HCT116 (cell line): ENCODE measurements at regions not wholly inside any gene's neighbourhood (a gene's known extent, or its start where the extent isn't known, plus 50 kb on each side); places are given as distances from the start of the nearest gene placed in this dataset.

Experiments
- CBX3 ChIP-seq: IDR thresholded peaks from 2 replicates; pipeline ENCODE4 v1.6.1; 2012; ENCODE audit warnings: low read depth
- EZH2 ChIP-seq: fragments of 200-600 bp; sonication (generic); IDR thresholded peaks from 2 replicates; pipeline ENCODE4 v1.6.1; 2017; ENCODE audit warnings: antibody characterized with exemption, mixed run types
- EZH2phosphoT487 ChIP-seq: fragments of 200-600 bp; IDR thresholded peaks from 2 replicates; pipeline ENCODE4 v1.6.1; 2018; ENCODE audit warnings: antibody characterized with exemption, borderline replicate concordance
- JUND ChIP-seq: IDR thresholded peaks from 2 replicates; pipeline ENCODE4 v1.6.1; 2012
- POLR2A ChIP-seq: IDR thresholded peaks from 2 replicates; pipeline ENCODE4 v1.7.0; 2011; ENCODE audit warnings: borderline replicate concordance; ENCODE audit not compliant: insufficient read depth, insufficient read length; ENCODE audit errors: extremely low read depth
- POLR2AphosphoS5 ChIP-seq: IDR thresholded peaks from 2 replicates; pipeline ENCODE4 v1.6.1; 2011; ENCODE audit warnings: mild to moderate bottlenecking, low read depth, low read length, moderate library complexity
- SP1 ChIP-seq: IDR thresholded peaks from 2 replicates; pipeline ENCODE4 v1.6.1; 2012; ENCODE audit warnings: low read depth
- YY1 ChIP-seq: IDR thresholded peaks from 2 replicates; pipeline ENCODE4 v1.6.1; 2011; ENCODE audit warnings: low read length, low read depth, moderate library complexity, mild to moderate bottlenecking; ENCODE audit not compliant: insufficient replicate concordance; ENCODE audit errors: extremely low read depth
- TF ChIP-seq, protein P1 (sequence below): IDR thresholded peaks from 2 replicates; pipeline ENCODE4 v1.6.1; 2012; ENCODE audit warnings: low read depth
- TF ChIP-seq, protein P2 (sequence below), 3 experiments: fragments of 200-600 bp in 1 of 3; sonication (generic) in 1 of 3; IDR thresholded peaks in 2 of 3; conservative IDR thresholded peaks in 1 of 3; 2 replicates each; pipeline ENCODE4 v1.5.1; 2012 to 2017; ENCODE audit warnings: low read depth in 2 of 3, low read length in 2 of 3, antibody characterized with exemption in 1 of 3, borderline replicate concordance in 1 of 3, control low read depth in 1 of 3, mild to moderate bottlenecking in 1 of 3, mixed read lengths in 1 of 3, mixed run types in 1 of 3, moderate library complexity in 1 of 3; ENCODE audit not compliant: insufficient read depth in 1 of 3
- TF ChIP-seq, protein P3 (sequence below): IDR thresholded peaks from 2 replicates; pipeline ENCODE4 v1.6.1; 2011; ENCODE audit warnings: mild to moderate bottlenecking, low read length, moderate library complexity; ENCODE audit not compliant: insufficient replicate concordance; ENCODE audit errors: extremely low read depth

DNA sequence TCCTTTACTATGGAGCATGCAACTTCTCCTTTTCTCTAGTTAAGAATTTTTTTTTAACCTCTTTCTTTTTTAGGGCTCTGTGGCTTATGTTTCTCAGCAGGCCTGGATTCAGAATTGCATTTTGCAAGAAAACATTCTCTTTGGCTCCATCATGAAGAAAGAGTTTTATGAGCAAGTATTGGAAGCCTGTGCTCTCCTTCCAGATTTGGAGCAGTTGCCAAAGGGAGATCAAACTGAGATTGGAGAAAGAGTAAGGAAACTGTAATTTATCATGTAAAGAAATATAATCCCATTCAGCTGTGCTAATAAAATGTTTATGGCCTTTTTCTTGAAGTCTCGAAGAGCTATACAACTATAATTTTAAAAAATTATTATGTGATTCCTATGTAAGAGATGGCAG, 70.1 kb downstream of the HSPA13 start:
- TF ChIP-seq POLR2A (no peak), JUND (no peak), POLR2AphosphoS5 (no peak), SP1 (no peak), EZH2 (no peak), EZH2phosphoT487 (no peak), YY1 (no peak), CBX3 (no peak)
- TF ChIP-seq, protein P1, sequence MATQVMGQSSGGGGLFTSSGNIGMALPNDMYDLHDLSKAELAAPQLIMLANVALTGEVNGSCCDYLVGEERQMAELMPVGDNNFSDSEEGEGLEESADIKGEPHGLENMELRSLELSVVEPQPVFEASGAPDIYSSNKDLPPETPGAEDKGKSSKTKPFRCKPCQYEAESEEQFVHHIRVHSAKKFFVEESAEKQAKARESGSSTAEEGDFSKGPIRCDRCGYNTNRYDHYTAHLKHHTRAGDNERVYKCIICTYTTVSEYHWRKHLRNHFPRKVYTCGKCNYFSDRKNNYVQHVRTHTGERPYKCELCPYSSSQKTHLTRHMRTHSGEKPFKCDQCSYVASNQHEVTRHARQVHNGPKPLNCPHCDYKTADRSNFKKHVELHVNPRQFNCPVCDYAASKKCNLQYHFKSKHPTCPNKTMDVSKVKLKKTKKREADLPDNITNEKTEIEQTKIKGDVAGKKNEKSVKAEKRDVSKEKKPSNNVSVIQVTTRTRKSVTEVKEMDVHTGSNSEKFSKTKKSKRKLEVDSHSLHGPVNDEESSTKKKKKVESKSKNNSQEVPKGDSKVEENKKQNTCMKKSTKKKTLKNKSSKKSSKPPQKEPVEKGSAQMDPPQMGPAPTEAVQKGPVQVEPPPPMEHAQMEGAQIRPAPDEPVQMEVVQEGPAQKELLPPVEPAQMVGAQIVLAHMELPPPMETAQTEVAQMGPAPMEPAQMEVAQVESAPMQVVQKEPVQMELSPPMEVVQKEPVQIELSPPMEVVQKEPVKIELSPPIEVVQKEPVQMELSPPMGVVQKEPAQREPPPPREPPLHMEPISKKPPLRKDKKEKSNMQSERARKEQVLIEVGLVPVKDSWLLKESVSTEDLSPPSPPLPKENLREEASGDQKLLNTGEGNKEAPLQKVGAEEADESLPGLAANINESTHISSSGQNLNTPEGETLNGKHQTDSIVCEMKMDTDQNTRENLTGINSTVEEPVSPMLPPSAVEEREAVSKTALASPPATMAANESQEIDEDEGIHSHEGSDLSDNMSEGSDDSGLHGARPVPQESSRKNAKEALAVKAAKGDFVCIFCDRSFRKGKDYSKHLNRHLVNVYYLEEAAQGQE: no peak
- TF ChIP-seq, protein P2, sequence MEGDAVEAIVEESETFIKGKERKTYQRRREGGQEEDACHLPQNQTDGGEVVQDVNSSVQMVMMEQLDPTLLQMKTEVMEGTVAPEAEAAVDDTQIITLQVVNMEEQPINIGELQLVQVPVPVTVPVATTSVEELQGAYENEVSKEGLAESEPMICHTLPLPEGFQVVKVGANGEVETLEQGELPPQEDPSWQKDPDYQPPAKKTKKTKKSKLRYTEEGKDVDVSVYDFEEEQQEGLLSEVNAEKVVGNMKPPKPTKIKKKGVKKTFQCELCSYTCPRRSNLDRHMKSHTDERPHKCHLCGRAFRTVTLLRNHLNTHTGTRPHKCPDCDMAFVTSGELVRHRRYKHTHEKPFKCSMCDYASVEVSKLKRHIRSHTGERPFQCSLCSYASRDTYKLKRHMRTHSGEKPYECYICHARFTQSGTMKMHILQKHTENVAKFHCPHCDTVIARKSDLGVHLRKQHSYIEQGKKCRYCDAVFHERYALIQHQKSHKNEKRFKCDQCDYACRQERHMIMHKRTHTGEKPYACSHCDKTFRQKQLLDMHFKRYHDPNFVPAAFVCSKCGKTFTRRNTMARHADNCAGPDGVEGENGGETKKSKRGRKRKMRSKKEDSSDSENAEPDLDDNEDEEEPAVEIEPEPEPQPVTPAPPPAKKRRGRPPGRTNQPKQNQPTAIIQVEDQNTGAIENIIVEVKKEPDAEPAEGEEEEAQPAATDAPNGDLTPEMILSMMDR (IDR thresholded peaks at IDR 0.05 in 2 of 3, conservative IDR thresholded peaks at IDR 0.05 in 1 of 3; ENCODE audit: borderline replicate concordance in 1 of 3, insufficient read depth in 1 of 3, low read depth in 2 of 3, low read length in 2 of 3): no peak
- TF ChIP-seq, protein P3, sequence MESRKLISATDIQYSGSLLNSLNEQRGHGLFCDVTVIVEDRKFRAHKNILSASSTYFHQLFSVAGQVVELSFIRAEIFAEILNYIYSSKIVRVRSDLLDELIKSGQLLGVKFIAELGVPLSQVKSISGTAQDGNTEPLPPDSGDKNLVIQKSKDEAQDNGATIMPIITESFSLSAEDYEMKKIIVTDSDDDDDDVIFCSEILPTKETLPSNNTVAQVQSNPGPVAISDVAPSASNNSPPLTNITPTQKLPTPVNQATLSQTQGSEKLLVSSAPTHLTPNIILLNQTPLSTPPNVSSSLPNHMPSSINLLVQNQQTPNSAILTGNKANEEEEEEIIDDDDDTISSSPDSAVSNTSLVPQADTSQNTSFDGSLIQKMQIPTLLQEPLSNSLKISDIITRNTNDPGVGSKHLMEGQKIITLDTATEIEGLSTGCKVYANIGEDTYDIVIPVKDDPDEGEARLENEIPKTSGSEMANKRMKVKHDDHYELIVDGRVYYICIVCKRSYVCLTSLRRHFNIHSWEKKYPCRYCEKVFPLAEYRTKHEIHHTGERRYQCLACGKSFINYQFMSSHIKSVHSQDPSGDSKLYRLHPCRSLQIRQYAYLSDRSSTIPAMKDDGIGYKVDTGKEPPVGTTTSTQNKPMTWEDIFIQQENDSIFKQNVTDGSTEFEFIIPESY: no peak
